ENCODE measurements at regions not wholly inside any gene's neighbourhood (a gene's known extent, or its start where the extent isn't known, plus 50 kb on each side); places are given as distances from the start of the nearest gene placed in this dataset.

DNA sequence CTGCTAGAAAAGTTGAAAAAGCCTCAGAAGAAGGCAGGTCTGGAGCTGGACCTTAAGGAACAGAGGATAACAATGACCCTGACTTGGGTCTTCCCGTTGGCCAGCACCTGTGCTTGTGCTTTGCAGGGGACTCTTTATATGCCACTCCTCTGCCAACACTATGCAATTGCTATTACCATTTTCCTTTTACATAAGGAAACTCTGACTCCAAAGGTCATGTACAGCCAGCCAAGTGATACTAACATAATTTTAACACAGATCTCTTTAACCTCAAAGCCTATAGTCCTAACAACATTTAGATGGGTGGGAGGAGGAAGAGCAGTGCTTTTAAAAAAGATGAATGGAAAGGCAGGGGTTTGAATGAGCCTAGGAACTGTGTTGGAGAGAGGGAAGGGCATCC is 106.6 kb upstream of the RAB4A start:
- Histone ChIP-seq H3K27me3 (no peaks in the 10 kb centered on the region), H3K36me3 (no peaks in the 10 kb centered on the region), H3K9me3 (no peaks in the 10 kb centered on the region), H3K27ac (no peak overlapping the region), H3K4me1 (peaks cover 0 to 5% (median 0%) of the 10 kb centered on the region in 4 donors), H3K4me3 (no peak overlapping the region)
- ATAC-seq (ENCODE audit: low FRiP score in 2 of 2) (no peak), DNase-seq (no peak)
- WGBS, 2 donors, result 71 to 81% methylated on average over 1 of the region's 1 CpG
- TF ChIP-seq EP300 (IDR thresholded peaks at IDR 0.05) (no peak), POLR2AphosphoS5 (IDR thresholded peaks at IDR 0.05) (no peak), POLR2A (IDR thresholded peaks at IDR 0.05) (no peak)
- TF ChIP-seq, protein P1, sequence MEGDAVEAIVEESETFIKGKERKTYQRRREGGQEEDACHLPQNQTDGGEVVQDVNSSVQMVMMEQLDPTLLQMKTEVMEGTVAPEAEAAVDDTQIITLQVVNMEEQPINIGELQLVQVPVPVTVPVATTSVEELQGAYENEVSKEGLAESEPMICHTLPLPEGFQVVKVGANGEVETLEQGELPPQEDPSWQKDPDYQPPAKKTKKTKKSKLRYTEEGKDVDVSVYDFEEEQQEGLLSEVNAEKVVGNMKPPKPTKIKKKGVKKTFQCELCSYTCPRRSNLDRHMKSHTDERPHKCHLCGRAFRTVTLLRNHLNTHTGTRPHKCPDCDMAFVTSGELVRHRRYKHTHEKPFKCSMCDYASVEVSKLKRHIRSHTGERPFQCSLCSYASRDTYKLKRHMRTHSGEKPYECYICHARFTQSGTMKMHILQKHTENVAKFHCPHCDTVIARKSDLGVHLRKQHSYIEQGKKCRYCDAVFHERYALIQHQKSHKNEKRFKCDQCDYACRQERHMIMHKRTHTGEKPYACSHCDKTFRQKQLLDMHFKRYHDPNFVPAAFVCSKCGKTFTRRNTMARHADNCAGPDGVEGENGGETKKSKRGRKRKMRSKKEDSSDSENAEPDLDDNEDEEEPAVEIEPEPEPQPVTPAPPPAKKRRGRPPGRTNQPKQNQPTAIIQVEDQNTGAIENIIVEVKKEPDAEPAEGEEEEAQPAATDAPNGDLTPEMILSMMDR (IDR thresholded peaks at IDR 0.05), result no peak

GRCh38 chr1:229164836-229165735 is 105.8 kb upstream of the RAB4A start:
- 44 to 56% methylated on average over 12 of the region's 12 CpGs for WGBS, 2 donors
- Histone ChIP-seq H3K27me3 (no peaks in the 10 kb centered on the region), H3K9me3 (no peaks in the 10 kb centered on the region), H3K36me3 (no peaks in the 10 kb centered on the region), H3K4me1 (peaks cover 0 to 5% (median 0%) of the 10 kb centered on the region in 4 donors), H3K27ac (peak overlapping the region in 1 of 4 donors; percentile 3), H3K4me3 (no peak overlapping the region)
- TF ChIP-seq EP300 (IDR thresholded peaks at IDR 0.05) (peak in 1 of 4 donors; percentile 11), POLR2AphosphoS5 (IDR thresholded peaks at IDR 0.05) (no peak), POLR2A (IDR thresholded peaks at IDR 0.05) (no peak)
- DNase-seq (no peak), ATAC-seq (ENCODE audit: low FRiP score in 2 of 2) (peak; percentile 31 to 32)

GRCh38 chr1:229167318-229167717 is 103.6 kb upstream of the RAB4A start:
- 63 to 77% methylated on average over 4 of the region's 4 CpGs for WGBS, 2 donors
- Histone ChIP-seq H3K27me3 (no peaks in the 10 kb centered on the region), H3K27ac (no peak overlapping the region), H3K9me3 (no peaks in the 10 kb centered on the region), H3K4me1 (peaks cover 0 to 5% (median 0%) of the 10 kb centered on the region in 4 donors), H3K4me3 (no peak overlapping the region), H3K36me3 (no peaks in the 10 kb centered on the region)
- DNase-seq (no peak), ATAC-seq (ENCODE audit: low FRiP score in 2 of 2) (no peak)
- TF ChIP-seq EP300 (IDR thresholded peaks at IDR 0.05), result no peak
- no peak for TF ChIP-seq POLR2AphosphoS5 (IDR thresholded peaks at IDR 0.05)
- TF ChIP-seq, protein P1 (IDR thresholded peaks at IDR 0.05), result no peak
- TF ChIP-seq POLR2A (IDR thresholded peaks at IDR 0.05), result no peak

DNA sequence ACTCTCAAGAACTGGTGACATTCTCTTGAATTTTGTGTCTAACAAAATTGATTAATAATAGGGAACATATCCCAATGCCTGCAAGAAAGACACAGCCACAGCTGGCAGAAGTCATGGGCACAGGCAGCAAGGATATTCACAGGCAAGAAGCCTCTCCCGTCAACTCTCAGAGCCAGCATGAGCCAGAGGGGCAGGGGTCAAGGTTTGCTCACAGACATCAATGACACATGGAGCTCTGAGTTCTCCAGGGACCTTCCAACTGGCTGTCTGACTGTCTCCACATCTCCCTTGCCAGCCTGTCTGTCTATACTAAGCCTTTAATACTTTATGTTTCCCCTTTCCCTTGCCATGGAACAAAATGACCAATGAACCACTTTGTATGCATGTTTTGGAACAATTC is 101.5 kb upstream of the RAB4A start:
- H3K36me3 ChIP-seq, result no peaks in the 10 kb centered on the region
- H3K9me3 ChIP-seq, result no peaks in the 10 kb centered on the region
- H3K27me3 ChIP-seq, result no peaks in the 10 kb centered on the region
- H3K4me1 ChIP-seq, result peaks cover 0 to 5% (median 0%) of the 10 kb centered on the region in 4 donors
- 88 to 100% methylated on average over 1 of the region's 1 CpG for WGBS, 2 donors
- no peak overlapping the region for H3K4me3 ChIP-seq
- H3K27ac ChIP-seq, result no peak overlapping the region
- no peak for ATAC-seq (ENCODE audit: low FRiP score in 2 of 2)
- DNase-seq, result no peak
- TF ChIP-seq, protein P1 (IDR thresholded peaks at IDR 0.05), result no peak
- TF ChIP-seq POLR2AphosphoS5 (IDR thresholded peaks at IDR 0.05) (no peak), POLR2A (IDR thresholded peaks at IDR 0.05) (no peak), EP300 (IDR thresholded peaks at IDR 0.05) (no peak)

DNA sequence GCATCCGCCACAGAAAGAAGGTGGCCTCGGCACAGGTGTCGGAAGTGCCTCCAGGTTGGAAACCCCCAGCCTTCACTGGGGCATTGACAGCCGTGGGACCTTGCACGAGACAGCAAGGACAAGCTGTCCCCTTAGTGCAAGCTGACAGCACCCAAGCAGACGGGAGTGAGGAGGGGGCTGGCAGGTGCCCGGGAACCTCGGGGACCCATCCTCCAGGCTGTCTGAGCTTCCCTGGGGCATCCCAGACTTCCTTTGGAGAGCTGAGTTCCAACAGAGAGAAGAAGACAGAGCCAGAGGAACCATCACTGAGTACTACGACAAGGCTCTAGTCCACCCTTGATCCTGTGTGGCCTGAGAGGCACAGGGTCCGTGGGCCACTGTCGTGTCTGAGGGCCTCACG is 100.6 kb upstream of the RAB4A start:
- Histone ChIP-seq H3K27me3 (no peaks in the 10 kb centered on the region), H3K36me3 (no peaks in the 10 kb centered on the region), H3K27ac (no peak overlapping the region), H3K9me3 (no peaks in the 10 kb centered on the region), H3K4me3 (no peak overlapping the region), H3K4me1 (no peaks in the 10 kb centered on the region)
- TF ChIP-seq, protein P1 (IDR thresholded peaks at IDR 0.05), result no peak
- no peak for TF ChIP-seq POLR2A (IDR thresholded peaks at IDR 0.05)
- TF ChIP-seq EP300 (IDR thresholded peaks at IDR 0.05), result no peak
- TF ChIP-seq POLR2AphosphoS5 (IDR thresholded peaks at IDR 0.05), result no peak
- whole genome bisulfite sequencing, 2 donors, result 73 to 96% methylated on average over 9 to 11 of the region's 12 CpGs
- DNase-seq (no peak), ATAC-seq (ENCODE audit: low FRiP score in 2 of 2) (no peak)

Data from upper lobe of left lung (tissue), 6 donors.